ENCODE measurements at regions not wholly inside any gene's neighbourhood (a gene's known extent, or its start where the extent isn't known, plus 50 kb on each side); places are given as distances from the start of the nearest gene placed in this dataset.

- no peak for DNase-seq
Observed at GRCh38 chr2:120886534-120887319, 151.1 kb downstream of the GLI2 start.

- DNase-seq: no peak
Observed at GRCh38 chr2:120887320-120887697, 151.6 kb downstream of the GLI2 start.

DNA sequence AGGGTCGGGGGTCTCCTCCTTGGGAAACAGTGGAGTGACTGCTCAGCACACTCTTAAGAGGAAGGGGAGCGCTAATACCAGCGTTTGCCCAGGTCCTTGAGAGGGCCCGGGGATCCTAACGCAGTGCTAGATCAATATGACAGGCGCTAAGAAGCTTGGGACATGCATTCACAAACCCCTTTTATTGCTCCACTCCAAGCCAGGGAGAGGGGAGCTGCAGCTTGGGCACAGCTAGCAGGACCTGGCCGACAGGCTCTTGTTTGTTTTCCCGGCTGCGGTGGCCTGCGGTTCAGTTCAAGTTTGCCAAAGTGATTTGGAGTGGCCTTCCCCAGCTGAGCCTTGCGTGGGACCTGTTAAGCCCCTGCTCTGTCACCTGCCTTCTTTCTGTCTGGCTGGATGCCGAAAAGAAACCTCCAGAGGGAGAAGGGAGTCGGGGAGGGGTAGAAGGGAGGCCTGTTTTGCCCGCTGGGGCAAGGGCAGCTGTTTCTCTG lies 152.1 kb downstream of the GLI2 start:
- peak; percentile 27 for DNase-seq

GRCh38 chr2:120888851-120889250 lies 153.2 kb downstream of the GLI2 start:
- no peak for DNase-seq

DNA sequence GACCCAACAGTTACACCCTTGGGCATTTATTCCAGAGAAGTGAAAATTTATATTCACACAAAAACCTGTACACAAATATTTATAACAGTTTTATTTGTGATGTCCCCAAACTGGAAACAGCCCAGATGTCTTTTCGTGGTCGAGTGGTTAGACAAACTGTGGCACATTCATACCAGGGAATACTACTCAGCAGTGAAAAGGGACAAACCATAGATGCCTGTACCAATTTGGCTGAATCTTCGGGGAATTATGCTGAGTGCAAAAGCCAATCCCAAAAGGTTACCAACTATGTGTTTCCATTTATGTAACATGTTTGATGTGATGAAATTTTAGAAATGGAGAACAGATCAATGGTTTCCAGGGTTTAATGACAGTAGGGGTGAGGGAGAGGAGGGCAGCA lies 154.3 kb downstream of the GLI2 start:
- DNase-seq: no peak

DNA sequence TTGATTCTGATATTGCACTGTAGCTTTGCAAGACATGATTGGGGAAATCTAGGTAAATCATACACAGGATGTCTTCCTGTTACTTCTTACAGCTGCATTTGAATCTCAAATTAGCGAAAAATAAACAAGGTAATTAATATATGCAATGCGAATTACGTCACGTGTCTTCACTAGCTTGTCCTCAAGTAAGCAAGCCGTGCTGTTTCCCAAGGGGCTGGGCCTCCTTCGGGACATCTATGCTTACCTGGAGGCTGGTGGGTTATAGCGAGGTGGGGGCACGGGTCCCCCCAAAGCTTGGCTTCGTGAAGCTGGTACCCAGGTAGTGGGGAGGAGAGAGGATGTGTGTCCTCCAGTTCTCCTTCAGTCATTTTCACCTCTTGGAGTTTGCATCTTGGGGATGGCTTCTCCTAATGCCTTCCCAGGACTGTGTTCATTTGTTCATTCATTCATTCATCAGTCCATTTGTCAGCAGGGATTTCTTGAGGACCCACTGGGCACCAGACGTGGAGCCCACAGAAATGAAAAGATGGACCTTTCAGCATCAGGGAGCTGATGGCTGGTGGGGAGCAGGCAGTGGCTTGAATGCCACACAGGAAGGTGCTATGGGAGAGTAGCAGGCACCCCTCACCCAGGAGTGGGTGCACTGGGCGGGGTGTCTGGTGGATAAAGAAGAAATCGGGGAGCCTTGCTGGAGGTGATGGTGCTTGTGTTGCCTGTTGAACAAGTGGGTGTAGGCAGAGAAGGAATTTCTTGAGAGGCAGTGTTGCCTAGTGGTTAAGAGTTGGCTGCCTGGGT lies 155.1 kb downstream of the GLI2 start:
- no peak for DNase-seq

GRCh38 chr2:120892271-120892966 lies 156.8 kb downstream of the GLI2 start:
- no peak for DNase-seq

DNA sequence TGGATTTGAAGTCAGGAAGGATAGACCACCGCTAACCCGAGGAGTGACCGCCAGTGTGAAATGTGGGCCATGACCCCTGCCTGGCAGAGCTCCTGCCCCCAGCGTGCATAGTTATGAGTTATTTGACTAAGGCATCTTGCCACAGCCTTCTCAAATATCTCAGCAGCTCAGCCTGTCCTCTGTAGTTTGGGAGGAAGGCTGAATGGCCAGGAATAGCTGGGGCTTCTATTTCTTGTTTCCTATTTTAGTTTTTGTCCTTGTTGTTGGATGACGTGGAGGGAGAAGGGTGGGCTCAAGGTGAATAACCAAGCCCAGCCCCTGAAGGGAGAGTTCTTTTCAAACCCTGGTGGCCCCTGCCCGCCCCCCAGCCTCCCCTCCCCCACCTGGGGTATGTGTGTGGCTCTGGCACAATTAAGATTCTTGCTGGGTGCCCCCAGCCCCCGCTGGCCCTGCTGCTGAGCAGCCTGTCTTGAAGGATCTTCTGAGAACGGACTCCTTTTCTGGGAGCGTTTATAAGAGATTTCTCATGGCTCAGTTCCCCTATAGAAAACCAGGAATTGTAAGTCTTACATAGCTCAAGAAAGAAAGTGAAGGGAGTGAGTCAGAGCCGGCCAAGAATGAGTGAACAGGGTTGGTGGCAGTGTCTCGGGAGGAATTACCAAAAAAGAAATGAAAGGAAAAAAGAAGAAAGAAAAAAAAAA lies 157.4 kb downstream of the GLI2 start:
- DNase-seq: no peak

GRCh38 chr2:120893811-120894584 lies 158.3 kb downstream of the GLI2 start:
- DNase-seq: no peak

GRCh38 chr2:120894966-120895365 lies 159.3 kb downstream of the GLI2 start:
- DNase-seq: no peak

DNA sequence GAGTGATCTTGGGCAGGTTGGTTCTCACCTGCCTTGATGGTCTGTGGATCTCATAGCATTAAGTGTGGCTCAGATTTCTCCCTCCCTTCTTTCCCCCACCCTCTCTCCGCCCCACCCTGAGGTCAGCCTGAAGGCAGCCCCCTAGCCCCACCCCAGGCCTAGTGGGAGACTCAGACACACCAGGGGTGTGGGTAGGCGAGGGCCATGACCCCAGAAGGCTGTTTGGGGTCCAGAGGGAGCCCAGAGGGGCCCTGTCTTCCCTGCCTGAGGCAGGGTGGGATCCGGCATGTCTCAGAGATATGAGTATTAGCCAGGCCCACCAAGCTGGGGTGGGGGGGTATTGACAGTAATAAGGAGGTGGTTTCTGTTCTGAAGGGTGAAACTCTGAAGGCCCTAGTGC lies 160.5 kb downstream of the GLI2 start:
- DNase-seq: no peak

DNA sequence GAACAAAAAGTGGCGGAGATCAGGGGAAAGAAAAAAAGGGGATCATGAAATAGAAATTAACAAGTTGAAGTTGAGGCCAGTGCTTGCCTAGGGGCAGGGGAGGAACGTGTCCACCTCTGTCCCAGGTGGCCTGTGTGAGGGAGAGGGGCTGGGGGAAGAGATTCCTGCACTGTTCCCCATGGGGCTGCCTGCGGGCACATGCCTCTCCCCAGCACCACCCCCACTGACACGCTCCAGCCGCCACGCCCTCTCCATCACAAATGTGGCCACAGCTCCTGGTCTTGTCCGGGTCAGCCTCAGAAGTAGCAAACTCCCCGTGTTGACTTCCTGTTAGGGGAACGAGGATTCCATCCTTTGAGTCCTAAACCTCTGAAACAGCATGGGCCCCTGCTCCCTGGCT lies 161.2 kb downstream of the GLI2 start:
- DNase-seq: no peak

DNA sequence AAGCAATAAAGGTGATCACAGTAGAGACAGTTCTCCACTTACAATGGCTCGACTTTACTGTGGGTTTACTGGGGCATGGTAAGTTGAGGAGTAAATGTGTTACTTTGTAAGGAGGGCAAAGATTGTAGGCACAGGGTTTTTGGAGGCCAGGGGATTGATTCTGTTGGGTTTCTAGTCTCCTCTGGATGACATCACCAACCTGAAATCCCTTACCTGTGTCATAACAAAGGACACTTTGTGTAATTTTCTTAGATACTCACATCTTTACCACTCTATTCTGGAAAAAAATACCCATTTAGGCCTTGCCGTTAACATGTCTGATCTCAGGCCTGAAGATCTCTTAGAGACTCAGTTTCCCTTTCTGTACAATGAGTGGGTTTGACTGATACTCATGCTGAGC lies 161.7 kb downstream of the GLI2 start:
- DNase-seq: no peak

GRCh38 chr2:120898496-120898895 lies 162.8 kb downstream of the GLI2 start:
- DNase-seq: no peak

DNA sequence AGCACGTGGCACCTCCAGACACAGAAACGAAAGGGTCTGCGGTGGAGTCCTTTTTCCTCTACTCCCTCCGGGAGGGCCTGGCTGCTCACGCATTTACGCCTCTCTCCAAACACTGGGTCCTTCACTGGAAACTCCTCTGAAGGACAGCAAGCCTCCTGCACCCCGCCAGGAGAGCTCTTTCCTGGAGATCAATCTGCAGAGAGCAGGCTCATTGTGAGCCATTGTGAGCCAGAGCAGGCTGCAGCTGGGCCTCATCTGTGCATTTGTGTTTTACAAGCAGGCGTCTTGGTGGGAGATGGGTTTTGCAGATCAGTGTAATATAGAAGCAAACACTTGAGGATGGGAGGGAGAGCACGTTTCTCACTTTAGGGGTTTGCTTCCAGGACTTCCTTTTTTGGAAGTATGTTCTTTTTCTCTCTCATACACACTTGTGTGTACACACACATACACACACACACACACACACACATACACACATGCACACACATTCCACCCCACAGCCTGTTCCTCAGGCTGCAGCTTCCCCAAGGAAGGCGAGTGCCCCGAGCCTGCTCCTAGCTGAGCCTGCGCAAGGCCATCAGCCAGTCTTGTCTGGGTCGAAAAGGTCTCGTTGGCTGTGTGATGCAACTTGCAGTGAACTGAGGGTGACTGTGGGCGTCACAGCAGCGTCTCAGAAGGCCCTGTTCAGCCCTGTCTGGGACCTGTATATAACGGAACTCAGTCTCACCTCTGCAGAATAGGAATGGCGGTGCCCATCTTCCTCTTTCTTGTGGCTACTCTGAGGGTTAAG lies 163.5 kb downstream of the GLI2 start:
- no peak for DNase-seq

DNA sequence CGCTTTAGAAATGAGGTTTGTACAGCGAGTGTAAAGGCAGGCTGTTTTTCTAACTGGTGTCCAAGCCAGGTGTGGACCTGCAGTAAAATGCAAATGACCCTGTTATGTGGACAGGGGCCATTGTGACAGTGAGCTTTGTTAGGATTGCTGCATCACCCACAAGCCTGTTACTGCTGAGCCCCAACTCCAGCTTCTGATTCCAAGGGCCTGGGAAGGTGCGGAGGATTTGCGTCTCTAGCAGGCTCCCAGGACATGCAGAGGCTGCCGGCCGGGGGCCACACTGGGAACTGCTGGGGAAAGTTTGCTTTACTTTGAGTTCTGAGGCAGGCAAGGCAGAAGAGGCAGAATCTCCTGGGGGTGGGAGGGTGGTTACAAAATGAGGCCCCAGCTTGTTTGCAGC lies 164.1 kb downstream of the GLI2 start:
- no peak for DNase-seq

- DNase-seq: no peak
Observed at GRCh38 chr2:120901201-120901600, 165.5 kb downstream of the GLI2 start.

- no peak for DNase-seq
Observed at GRCh38 chr2:120902592-120902991, 166.9 kb downstream of the GLI2 start.

DNA sequence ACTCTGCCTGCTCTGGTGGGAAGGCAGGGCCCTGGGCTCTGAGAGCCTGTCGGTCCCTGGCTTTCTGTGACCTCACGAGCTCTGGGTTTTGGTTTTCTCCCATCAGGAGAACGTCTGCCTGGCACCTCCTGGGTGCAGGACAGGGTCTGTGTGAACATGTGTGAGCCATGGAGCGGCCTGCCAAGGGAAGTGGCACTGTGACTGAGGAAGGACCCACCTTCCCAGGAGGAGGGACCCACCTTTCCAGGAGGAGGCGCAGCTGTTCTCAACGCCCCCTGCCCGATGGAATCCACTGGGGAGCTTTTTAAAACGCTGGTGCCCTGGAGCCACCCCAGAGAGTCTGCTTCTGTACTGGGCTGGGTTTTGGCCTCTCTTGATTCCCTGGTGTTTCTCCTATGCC lies 168.7 kb downstream of the GLI2 start:
- DNase-seq: no peak

DNA sequence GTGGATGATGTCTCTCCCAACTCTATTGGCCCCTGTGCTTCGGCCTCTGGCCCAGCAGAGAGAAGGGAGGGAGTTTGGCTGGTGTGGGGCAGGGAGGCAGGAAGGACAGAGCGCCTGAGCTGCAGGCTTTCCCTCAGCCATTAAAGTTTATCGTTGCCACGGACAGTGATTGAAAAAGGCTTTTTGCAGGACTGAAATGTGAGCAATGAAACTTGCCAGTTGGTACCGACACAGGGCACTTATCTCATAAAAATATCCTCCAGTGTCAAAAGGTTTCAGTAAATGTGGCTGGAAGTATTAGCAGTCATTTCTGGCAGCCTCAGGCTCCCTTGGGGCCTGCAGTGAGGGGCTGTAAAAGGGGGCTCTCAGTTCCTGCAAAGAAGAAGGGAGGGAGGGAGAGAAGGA lies 169.2 kb downstream of the GLI2 start:
- no peak for DNase-seq

DNA sequence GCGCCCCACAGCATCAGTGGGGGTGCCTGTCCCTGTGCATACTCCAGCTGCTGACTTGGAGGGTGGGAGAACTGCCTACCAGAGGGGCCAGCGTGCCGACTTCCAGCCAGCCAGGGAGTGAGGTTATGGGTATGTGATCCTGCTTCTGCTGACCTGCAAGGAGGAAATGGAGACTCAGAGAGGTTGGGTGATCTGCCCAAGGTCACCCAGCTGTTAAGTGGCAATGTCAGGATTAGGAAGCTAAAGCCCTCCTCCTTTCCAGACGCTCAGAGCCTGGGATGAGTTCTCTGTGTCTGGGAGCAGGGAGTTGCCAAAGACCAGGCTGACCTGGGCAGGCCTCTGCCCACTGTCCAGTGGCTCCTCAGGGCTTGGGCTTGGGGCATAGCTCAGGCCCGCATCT lies 169.6 kb downstream of the GLI2 start:
- DNase-seq: no peak
